HG03280 (cell line): ENCODE measurements at regions not wholly inside any gene's neighbourhood (a gene's known extent, or its start where the extent isn't known, plus 50 kb on each side); places are given as distances from the start of the nearest gene placed in this dataset.

ENCODE experiments used
- ATAC-seq: cut with Tn5 transposase; IDR thresholded peaks from one replicate; pipeline ENCODE4 v1.9.1; 2021; ENCODE audit warnings: mild to moderate bottlenecking, moderate library complexity; ENCODE audit not compliant: unreplicated experiment

DNA sequence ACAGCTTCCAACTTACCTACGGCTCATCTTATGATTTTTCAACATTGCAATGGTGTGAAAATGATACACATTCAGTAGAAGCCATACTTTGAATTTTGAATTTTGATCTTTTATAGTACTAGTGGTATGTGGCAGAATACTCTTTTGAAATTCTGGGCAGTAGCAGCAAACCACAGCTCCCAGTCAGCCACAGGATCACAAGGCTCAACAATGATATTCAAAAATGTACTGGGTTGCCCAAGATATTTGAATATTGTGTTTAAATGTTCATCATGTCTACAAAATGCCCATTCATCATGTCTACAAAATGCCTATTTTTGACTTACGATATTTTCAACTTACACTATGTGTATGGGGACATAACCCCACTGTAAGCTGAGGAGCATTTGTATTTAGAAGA, 81.3 kb upstream of the PRR16 start:
- ATAC-seq = no peak

DNA sequence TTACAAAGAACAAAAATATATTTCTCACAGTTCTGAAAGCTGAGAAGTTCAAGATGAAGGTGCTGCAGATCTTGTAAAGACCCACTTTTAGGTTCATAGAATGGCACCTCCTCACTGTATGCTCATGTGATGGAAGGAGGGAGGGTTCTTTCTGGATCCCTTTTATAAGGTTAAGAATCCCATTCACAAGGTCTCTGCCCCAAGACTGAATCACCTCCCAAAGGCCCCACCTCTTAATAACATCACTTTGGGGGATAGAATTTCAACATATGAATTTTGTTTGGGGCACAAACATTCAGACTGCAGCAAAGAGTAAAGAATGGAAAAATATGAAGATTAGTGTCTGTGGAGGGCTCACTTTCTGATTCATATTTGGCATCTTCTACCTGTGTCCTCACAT, 77.1 kb upstream of the PRR16 start:
- no peak for ATAC-seq

DNA sequence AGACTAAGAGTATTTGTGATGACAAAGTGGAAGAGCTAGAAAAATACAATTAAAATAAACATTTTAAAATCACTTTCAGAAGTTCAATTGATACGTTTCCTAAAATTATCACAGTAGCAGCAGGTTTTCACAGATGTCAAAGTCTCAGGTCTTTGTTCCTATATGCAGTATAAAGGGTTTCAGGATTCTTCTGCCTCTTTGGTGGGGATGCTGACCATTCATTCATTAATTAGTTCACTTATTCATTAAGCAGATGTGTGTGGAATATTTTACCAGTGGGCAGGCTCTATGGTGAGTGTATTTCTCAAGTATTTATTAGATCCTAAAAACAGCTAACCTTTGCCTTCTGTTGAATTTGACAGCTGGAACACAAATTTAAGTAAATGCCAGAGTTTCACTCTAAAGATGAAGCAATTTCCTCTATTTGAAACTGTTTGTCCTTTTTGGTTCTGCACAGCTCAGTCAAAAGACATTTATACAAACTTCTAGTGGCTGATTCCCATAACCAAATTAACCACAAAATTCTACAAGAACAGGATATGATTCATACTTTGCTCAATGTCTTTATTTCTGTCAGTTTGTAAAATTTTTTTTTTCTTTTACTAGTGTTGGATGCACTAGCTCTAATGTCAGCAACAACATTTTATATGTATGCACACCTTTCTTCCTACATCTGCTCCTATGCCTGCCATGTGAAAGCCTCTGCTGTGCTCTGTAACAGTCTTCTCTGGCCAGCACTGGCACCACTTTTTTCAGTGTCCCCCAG, 75.9 kb upstream of the PRR16 start:
- ATAC-seq = no peak

DNA sequence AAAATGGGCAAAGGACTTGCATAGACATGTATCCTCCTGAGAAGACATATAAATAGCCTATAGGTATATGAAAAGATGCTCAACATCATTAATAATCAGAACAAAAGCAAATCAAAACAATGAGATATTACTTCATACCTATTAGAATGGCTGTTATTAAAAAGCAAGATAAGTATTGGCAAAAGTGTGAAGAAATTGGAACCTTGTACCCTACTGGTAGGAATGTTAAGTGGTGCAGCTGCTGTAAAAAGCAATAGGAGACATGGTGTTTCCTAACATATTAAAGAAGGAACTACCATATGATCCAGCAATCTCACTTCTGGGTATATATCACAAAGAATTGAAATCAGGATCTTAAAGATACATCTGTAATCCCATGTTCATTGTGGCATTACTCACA, 69.8 kb upstream of the PRR16 start:
- no peak for ATAC-seq

DNA sequence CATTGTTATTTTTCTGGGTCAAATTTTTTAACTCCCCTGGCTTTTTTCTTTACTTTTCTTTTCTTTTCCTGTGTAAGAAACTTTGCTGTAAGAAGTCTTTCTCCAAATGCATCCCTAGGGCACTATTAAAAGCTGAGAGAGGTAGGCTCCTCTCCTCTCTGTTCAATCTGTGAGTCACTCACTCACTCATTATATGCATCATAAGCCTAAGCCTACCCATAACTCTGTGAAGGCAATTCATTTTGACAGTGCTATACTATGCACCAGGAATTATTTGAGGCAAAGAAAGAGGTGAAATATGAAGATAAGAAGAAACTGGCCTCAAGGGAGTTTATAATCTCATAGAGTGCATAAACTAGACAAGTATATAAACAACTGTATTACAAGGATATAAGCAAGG, 67.9 kb upstream of the PRR16 start:
- ATAC-seq = no peak

DNA sequence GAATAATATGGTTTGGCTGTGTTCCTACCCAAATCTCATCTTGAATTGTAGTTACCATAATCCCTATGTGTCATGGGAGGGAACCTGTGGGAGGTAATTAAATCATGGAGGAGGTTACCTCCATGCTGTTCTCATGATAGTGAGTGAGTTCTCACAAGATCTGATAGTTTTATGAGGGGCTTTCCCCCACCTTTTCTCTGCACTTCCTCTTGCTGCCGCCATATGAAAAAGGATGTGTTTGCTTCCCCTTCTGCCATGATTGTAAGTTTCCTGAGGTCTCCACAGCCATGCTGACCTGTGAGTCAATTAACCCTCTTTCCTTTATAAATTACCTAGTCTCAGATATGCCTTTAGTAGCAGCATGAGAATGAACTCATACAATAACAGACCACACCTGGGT, 63.7 kb upstream of the PRR16 start:
- no peak for ATAC-seq

DNA sequence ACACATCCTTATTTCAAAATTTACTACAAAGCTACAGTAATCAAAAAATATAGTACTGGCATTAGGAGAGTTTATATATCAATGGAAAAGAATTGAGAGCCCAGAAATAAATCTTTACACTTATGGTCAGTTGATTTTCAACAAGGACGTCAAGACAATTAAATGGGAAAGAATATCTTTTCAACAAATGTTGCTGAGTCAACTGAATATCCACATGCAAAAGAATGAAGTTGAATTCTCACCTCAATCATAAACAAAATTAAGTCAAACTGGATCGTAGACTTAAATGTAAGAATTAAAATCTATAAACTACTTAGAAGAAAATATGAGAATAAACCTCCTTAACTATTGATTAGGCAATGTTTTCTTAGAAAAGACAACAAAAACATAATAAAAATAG, 61.5 kb upstream of the PRR16 start:
- no peak for ATAC-seq

DNA sequence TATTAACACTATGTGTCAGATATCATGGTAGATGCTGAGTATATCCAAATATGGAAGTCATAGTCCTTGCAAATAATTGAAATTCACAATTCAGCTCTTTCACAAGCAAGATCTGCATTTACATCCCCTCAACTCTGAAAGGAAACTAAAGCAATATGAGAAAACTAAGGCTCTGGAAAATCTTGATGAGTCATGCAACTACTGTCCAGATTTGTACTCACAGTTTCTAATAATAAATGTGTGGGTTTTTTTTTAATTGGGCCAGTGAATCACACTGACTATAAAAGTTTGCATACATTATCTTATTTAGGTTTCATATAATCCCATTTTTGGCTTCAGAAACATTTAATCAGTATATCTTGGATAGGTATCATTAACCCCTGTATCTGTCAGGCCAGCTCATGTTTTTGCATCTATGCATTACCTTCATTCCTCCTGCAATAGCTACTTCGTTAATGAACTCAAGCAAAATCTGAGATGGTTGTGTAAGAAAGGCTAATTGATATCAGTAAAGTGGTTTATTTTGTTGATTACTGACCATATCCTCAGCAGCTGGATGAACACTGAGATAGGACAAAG, 58.7 kb upstream of the PRR16 start:
- ATAC-seq = no peak

DNA sequence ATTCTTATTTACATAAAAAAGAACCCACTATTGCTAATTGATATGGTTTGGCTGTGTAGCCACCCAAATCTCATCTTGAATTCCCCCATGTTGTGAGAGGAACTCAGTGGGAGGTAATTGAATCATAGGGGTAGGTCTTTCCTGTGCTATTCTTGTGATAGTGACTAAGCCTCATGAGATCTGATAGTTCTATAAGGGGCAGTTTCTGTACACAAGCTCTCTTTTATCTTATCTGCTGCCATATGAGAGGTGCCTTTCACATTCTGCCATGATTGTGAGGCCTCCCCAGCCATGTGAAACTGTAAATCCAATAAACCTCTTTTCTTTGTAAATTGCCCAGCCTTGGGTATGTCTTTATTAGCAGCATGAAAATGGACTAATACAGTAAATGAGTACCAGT, 58.2 kb upstream of the PRR16 start:
- no peak for ATAC-seq

DNA sequence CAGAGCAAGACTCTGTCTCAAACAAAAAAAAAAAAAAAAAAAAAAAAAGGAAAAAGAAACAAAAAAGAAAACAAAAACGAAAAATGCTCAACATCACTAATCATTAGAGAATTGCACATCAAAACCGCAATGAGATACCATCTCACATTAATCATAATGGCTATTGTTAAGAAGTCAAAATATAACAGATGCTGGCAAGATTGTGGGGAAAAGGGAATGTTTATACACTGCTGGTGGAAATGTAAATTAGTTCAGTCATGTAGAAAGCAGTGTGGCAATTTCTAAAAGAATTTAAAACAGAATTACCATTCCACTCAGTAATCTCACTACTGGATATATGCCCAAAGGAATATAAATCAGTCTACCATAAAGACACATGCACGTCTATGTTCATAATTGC, 50.4 kb upstream of the PRR16 start:
- no peak for ATAC-seq
